AG10803 (cell line): ENCODE measurements at regions not wholly inside any gene's neighbourhood (a gene's known extent, or its start where the extent isn't known, plus 50 kb on each side); places are given as distances from the start of the nearest gene placed in this dataset.
A peak's percentile ranks its signal among the peaks of the same experiment; 100 is the strongest.
"Not testable (repeated sequence)": the region's sequence is repeated elsewhere in the genome, so short reads cannot be mapped to it uniquely, and the experiment has no call there.

Source experiments
- DNase-seq: peaks from one replicate; pipeline ENCODE4 v3.0.0; 2010; ENCODE audit warnings: low read depth
- H3K4me3 ChIP-seq: 2 replicates; pipeline ENCODE4 v1.5.1; 2011; ENCODE audit warnings: mild to moderate bottlenecking, low read length, control low read depth
- TF ChIP-seq, protein P1 (sequence below): conservative IDR thresholded peaks from 2 replicates; pipeline ENCODE4 v1.5.1; 2011; ENCODE audit warnings: mild to moderate bottlenecking, low read length, control low read depth, inconsistent platforms

DNA sequence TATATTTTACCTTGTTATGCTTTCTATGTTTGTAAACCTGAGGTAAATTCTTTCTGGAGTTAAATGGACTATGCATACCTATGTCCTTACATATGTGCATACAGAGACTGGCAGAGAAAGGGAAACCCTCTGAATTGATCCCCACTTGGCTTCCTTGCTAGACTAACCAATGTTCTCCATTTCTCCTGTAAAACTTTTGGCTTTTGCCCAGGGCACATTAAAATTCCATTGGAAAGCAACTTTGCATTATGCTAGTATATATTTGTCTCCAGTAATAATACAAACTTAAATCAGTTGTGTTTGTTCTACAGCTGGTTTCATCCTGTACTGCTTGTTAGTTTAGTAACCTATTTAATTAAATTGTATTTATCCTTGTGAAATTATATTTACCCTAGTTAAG is 646.0 kb upstream of the MARCKS start:
- no peak overlapping the region for H3K4me3 ChIP-seq
- DNase-seq = no peak

DNA sequence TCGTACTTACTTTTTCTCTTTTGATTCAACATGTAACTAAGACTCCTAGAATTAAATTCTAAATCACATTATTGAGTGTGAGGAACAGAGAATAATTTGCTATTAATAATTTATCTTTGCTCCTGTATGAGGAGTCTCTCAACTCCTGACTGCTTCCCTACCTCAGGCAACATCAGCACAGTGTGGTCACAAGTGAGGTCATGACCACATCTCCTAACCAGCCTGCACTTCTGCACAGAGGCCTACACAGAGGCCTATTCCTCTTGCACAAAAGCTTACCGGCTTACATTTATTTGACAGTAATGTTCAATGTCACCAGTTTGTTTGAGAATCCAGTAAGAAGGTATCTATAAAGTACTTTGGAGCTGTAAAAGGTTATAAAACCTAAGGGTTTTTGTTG is 637.4 kb upstream of the MARCKS start:
- DNase-seq = no peak
- no peak overlapping the region for H3K4me3 ChIP-seq
- TF ChIP-seq, protein P1, sequence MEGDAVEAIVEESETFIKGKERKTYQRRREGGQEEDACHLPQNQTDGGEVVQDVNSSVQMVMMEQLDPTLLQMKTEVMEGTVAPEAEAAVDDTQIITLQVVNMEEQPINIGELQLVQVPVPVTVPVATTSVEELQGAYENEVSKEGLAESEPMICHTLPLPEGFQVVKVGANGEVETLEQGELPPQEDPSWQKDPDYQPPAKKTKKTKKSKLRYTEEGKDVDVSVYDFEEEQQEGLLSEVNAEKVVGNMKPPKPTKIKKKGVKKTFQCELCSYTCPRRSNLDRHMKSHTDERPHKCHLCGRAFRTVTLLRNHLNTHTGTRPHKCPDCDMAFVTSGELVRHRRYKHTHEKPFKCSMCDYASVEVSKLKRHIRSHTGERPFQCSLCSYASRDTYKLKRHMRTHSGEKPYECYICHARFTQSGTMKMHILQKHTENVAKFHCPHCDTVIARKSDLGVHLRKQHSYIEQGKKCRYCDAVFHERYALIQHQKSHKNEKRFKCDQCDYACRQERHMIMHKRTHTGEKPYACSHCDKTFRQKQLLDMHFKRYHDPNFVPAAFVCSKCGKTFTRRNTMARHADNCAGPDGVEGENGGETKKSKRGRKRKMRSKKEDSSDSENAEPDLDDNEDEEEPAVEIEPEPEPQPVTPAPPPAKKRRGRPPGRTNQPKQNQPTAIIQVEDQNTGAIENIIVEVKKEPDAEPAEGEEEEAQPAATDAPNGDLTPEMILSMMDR = no peak

More for the DNA sequence above, 646.0 kb upstream of the MARCKS start:
- TF ChIP-seq, protein P1 = no peak

DNA sequence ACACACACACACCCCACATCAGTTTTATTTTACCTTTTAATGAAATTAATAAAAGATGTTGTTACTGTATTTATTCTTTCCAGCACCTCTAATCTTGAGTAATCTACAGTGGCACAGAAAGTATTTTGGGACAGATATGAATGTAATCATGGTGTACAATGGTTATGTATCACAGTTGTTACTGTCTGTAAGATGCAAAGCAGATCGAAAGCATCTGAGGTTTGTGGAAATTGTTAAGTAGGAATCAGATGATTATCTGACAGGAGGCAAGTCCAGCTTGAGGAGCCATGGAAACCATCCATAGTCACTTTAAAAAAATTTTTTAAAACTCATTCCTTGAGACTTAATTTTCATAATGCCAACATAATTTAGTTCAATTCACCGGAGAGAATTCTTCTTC is 636.3 kb upstream of the MARCKS start:
- TF ChIP-seq, protein P1 = no peak
- DNase-seq = no peak
- H3K4me3 ChIP-seq = no peak overlapping the region

DNA sequence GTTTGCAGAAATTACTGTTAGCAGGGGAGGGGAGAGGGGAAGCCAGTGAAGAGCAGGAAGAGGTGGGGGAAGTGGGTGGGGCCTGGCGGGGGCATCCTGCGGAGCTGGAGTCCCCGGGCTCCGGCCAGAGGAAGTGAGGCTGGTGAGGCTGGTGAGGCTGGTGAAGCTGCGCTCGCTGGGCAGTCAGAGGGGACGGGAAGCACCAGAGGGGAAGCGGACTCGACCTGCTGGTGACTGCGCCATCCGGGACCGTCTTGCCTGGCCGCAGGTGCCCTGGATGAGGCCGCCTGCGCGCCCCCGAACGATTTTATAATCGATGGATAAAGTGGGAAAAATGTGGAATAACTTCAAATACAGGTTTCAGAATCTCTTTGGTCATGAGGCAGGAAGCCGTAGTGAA is 635.3 kb upstream of the MARCKS start:
- H3K4me3 ChIP-seq = no peak overlapping the region
- DNase-seq = no peak
- TF ChIP-seq, protein P1 = no peak

DNA sequence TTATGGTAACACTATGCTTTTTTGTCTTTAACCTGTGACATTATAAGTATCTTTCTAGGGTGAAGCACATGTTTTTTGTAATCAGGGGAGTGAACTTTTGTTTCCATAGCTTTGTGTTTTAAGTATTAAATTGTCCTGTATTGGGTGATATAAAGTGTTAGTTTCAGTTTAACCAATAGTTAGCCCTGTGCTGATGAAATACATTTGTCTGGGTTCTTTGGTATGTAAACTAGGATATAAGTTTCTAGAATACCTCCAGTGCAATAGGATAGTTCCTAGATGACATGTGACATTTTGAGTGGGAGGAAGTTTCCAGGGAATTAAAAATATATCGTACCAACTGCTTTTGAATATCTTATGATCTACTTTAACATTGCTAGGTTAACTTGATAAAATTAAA is 611.0 kb upstream of the MARCKS start:
- peak; percentile 7 for DNase-seq
- H3K4me3 ChIP-seq = no peak overlapping the region
- TF ChIP-seq, protein P1 = no peak

DNA sequence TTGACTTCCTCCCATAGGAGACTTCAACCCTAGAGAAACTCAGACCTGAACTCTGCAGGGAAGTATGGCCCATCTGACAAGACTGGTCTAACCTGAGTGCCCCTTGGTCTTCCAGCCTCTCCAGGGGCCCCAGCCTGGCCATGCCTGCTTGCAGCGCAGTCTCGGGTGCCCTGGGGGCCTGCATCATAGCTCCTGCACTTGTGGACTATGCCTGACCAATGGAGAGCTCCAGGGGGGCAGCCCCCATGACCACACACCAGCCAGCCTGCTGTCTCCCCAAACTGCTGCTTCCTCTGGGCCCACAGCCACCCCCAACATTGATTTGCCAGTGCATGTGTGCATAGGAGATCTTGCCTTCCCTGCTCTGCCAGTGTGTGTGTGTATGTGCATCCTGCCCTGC is 608.6 kb upstream of the MARCKS start:
- DNase-seq = no peak
- H3K4me3 ChIP-seq = no peak overlapping the region
- TF ChIP-seq, protein P1 = no peak

DNA sequence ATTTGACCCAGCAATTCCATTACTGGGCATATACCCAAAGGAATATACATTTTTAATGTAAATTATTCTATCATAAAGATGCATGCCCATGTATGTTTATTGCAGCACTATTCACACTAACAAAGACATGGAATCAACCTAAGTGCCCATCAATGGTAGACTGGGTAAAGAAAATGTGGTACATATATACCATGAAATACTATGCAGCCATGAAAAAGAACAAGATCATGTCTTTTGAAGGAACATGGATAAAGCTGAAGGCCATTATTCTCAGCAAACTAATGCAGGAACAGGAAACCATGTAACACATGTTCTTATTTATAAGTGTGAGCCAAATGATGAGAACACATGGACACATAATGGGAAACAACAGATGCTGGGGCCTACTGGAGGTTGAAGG is 603.0 kb upstream of the MARCKS start:
- H3K4me3 ChIP-seq, DNase-seq: not testable (repeated sequence)

DNA sequence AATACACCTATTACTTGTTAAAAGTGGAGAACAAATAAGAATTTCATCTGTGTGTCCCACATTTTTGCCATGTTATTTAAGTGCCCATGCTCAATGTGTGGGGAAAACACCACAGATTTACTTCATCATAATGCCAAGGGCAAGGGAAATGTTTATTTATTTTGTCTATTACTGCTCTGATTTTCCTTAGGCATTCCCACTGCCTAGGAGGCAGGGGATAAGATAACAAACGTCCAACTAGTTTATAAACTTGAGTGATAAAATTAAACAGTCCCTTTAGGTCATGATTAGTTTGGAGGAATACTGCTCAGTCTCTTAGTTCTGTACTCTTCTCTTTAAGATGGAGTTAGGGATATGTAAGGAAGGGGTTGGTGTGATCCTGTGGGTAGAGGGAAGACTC is 598.4 kb upstream of the MARCKS start:
- TF ChIP-seq, protein P1 = no peak
- H3K4me3 ChIP-seq = no peak overlapping the region
- DNase-seq = no peak
